Fibroblast of the aortic adventitia (primary cell): ENCODE measurements at regions not wholly inside any gene's neighbourhood (a gene's known extent, or its start where the extent isn't known, plus 50 kb on each side); places are given as distances from the start of the nearest gene placed in this dataset.

ENCODE experiments used
- DNase-seq: peaks from one replicate; pipeline ENCODE4 v3.0.0-alpha.2; 2010; ENCODE audit warnings: low read depth
- H3K4me3 ChIP-seq: 2 replicates; pipeline ENCODE4 v1.5.1; 2011; ENCODE audit warnings: low read depth, mild to moderate bottlenecking, control low read depth, low read length, moderate library complexity
- CTCF ChIP-seq: IDR thresholded peaks from 2 replicates; pipeline ENCODE4 v1.5.1; 2011; ENCODE audit warnings: mild to moderate bottlenecking, low read length, control low read depth, inconsistent platforms; ENCODE audit not compliant: insufficient read depth

- no peak overlapping the region for H3K4me3 ChIP-seq
- no peak for DNase-seq
- no peak for TF ChIP-seq CTCF
These were observed 51.9 kb upstream of the GAP43 start for GRCh38 chr3:115571413-115571812.
